ENCODE measurements at regions not wholly inside any gene's neighbourhood (a gene's known extent, or its start where the extent isn't known, plus 50 kb on each side); places are given as distances from the start of the nearest gene placed in this dataset.
"Not testable (repeated sequence)": the region's sequence is repeated elsewhere in the genome, so short reads cannot be mapped to it uniquely, and the experiment has no call there.

DNA sequence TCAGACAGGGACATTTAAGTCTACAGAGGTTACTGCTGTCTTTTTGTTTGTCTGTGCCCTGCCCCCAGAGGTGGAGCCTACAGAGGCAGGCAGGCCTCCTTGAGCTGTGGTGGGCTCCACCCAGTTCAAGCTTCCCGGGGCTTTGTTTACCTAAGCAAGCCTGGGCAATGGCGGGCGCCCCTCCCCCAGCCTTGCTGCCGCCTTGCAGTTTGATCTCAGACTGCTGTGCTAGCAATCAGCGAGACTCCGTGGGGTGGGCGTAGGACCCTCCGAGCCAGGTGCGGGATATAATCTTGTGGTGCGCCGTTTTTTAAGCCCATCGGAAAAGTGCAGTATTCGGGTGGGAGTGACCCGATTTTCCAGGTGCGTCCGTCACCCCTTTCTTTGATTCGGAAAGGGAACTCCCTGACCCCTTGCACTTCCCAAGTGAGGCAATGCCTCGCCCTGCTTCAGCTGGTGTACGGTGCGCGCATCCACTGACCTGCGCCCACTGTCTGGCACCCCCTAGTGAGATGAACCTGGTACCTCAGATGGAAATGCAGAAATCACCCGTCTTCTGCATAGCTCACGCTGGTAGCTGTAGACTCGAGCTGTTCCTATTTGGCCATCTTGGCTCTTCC lies 134.1 kb upstream of the KITLG start:
- not testable (repeated sequence) for DNase-seq (ENCODE audit: low read depth in 2 of 2)

DNA sequence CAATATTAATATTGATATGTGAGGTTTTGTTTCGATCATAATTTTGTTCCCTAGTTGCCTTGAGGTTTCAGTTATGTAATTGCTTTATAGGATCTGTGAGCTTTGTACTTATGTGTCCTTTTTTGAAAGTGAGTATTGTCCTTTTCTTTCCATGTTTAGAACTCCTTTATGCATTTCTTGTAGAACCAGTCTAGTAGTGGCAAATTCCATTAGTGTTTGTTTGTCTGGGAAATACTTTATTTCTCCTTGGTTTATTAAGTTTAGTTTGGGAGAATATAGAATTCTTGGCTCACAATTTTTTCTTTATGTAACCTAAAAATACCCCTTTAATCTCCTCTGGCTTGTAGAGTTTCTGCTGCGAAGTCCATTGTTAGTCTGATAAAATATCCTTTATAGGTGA lies 127.5 kb upstream of the KITLG start:
- DNase-seq (ENCODE audit: low read depth in 2 of 2) = no peak

DNA sequence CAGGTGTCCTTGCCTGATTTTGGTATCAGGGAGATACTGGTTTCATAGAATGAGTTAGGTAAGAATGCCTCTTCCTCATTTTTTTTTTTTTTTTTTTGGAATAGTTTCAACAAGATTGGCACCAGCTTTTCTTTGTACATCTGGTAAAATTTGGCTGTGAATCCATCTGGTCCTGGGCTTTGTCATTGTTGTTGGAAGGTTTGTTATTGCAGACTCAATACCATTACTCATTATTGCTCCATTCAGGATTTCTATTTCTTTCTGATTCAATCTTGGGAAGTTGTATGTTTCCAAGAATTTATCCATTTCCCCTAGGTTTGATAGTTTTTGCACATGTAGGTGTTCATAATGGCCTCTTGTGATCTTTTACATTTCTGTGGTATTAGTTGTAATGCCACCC lies 126.0 kb upstream of the KITLG start:
- DNase-seq (ENCODE audit: low read depth in 2 of 2) = no peak

DNA sequence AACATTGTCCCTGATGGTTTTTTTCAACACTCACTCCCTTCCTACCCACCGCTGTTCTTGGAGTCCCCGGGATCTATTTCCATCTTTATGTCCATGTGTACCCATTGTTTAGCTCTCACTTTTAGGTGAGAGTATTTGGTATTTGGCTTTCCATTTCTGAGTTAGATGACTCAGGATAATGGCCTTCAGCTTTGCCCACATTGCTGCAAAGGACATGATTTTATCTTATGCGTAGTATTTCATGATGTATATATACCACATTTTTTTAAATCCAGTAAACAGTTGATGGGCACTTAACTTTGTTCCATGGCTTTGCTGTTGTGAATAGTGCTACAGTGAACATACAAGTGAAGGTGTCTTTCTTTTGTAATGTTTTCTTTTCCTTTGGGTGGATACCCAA lies 123.5 kb upstream of the KITLG start:
- no peak for DNase-seq (ENCODE audit: low read depth in 2 of 2)

DNA sequence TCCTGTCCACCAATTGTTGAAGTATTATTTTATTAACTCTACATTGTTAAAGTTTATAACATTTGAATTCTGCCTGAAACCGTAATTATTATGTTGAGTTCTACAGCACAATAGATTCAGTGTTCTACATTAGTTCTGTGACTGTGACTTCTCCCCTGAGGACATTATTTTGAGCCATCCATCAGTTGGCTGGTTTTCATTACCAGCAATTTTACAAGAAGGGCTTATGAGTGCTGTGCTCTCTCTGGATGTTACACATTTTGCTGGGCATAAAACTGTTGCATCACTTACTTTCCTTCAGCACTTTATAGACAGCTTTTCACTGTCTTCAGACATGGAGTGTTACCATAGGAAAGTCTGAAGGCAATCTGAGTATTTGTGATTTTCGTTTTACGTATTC lies 118.2 kb upstream of the KITLG start:
- no peak for DNase-seq (ENCODE audit: low read depth in 2 of 2)

DNA sequence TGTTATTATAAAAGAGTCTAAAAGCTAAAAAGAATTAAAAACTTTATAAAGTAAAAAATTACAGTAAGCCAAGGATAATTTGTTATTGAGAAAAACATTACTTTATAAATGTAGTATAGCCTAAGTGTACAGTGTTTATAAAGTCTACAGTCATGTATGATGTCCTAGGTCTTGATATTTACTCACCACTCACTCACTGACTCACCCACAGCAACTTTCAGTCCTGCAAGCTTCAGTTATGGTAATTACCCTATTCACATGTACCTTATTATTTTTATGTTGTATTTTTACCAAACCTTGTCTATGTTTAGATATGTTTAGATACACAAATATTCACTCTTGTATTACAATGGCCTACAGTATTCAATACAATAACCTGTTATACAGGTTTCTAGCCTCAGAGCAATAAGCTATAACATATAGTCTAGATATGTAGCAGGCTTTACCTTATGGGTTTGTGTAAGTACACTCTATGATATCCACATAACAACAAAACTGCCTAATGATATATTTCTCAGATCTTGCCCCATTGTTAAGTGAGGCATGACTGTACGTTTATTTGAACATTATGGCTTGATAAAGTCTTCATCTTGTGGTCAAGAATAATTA lies 113.7 kb upstream of the KITLG start:
- no peak for DNase-seq (ENCODE audit: low read depth in 2 of 2)

DNA sequence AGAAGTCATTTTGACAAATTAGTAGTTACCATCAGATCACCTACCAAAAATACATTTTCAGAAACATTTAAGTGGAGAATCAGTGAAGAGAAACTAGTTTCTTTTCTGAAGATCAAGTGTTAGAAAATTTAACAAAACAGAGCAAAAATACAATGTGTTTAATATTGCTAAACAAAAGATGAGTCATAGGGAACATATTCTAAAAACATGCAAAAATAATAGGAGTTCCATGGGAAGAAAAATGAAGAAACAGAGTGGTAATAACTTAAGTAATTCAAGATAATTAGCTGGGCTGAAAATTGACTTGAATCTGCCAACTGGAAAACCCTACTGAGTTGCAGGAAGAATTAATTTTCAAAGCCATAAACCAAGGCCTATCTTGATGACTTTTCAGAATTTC lies 111.5 kb upstream of the KITLG start:
- no peak for DNase-seq (ENCODE audit: low read depth in 2 of 2)

DNA sequence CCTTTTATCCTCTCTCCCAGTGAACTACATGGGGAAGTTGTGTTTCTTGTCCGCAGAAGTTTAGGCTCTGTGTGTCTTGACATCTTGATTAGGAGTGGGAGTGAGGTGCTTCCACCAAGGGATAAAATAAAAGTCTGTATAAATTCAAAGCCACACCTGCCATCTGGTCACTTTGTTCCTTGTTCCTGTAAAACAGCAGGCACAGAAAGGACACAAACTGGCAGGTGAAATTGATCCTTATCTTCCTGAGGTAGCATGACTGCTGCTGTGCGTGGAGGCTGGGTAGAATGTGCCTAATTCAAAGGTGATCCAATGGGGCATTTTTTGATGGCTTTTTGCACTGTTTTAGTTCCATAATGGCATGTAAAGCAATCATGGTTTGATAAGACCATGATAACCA lies 104.3 kb upstream of the KITLG start:
- DNase-seq (ENCODE audit: low read depth in 2 of 2) = no peak

DNA sequence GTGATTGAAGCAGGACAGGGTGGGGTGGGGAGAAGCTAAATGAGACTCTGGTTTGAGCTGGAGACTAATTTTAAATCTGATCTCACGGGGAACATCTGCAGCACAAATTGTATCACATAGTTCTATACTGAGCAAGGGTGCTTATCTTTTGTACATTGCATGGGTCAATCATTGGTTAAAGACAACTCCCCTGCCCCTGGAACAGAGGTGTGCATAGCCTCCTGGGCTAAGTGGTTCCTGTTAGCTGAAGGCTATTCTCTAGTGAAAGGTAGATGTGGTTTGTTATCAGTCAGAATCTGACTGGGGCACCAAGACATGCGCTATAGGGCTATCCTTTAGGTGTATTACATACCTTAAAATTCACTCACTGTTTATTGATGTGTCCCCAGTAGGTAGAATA lies 103.9 kb upstream of the KITLG start:
- no peak for DNase-seq (ENCODE audit: low read depth in 2 of 2)

DNA sequence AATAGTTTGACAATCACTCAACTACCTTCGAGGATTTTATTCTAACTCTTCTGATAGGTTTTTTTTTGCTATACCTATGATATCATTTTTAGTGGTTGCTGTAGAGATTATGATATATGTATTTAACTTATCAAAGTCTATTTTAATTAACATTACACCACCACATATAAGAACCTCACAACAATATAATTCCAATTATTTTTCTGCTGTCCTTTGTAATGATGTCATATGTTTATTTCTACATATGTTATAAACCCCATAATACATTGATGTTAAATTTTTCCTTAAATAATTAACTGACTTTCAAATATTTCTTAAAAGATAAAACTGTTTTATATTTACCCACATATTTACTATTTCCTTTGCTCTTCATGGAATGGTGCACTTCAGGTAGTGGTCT lies 103.4 kb upstream of the KITLG start:
- no peak for DNase-seq (ENCODE audit: low read depth in 2 of 2)

DNA sequence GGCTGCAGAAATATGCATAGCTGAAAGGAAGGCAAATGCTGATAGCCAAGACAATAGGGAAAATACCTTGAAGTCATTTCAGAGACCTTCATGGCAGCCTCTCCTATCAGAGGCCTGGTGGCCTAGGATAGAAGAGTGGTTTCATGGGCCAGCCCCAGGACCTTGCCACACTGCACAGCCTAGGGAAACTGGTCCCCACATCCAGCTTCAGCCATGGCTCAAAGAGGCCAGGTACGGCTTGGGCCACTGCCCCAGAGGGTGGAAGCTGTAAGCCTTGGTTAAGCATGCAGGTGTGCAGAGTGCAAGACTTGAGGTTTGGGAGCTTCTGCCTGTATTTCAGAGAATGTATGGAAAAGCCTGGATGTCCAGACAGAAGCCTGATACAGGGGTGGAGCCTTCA lies 101.0 kb upstream of the KITLG start:
- DNase-seq (ENCODE audit: low read depth in 2 of 2) = no peak

DNA sequence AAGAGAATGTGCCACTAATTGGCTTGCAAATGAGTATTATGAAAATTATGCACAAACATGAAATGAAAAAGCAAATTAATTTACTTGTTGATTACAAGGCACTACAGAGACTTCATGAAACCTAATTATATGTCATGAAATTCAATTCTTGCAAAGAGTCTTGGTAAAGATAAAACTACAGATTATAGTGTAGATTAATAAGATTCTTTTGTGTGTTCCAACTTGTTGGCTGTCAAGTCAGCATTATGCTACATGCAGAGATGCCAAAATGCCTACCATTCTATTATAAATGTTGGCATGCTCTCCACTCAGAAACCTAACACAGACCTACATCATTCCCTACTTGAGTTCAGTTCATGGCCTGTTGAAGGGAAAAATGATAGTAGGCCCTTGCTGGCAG lies 97.2 kb upstream of the KITLG start:
- no peak for DNase-seq (ENCODE audit: low read depth in 2 of 2)

DNA sequence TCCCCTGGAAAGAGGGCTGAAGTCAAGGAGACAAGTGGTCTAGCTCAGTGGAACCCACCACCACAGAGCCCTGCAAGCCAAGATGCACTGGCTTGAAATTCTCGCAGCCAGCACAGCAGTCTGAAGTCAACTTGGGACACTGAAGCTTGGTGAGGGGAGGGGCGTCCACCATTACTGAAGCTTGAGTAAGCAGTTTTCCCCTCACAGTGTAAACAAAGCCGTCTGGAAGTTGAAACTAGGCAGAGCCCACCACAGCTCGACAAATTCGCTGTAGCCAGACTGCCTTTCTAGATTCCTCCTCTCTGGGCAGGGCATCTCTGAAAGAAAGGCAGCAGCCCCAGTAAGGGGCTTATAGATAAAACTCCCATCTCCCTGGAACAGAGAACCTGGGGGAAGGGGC lies 87.3 kb upstream of the KITLG start:
- not testable (repeated sequence) for DNase-seq (ENCODE audit: low read depth in 2 of 2)

DNA sequence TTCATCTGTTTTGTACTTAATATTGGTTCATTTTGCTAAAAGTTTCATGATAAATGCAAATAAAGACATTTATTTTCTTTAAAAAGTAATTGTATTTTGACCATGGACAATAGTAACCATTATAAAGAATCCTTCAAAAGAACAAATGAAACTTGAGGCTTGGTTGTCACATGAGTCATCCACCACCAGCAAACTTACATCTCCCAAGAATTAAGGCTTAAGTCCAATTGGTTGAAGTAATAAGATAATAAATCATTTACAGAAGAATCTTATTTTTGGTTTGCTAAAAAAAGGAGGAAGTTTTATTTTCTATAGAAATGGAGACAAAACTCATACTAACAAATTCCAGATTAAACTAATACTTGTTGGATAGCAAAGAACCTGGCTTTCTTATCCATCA lies 84.8 kb upstream of the KITLG start:
- DNase-seq (ENCODE audit: low read depth in 2 of 2) = no peak

DNA sequence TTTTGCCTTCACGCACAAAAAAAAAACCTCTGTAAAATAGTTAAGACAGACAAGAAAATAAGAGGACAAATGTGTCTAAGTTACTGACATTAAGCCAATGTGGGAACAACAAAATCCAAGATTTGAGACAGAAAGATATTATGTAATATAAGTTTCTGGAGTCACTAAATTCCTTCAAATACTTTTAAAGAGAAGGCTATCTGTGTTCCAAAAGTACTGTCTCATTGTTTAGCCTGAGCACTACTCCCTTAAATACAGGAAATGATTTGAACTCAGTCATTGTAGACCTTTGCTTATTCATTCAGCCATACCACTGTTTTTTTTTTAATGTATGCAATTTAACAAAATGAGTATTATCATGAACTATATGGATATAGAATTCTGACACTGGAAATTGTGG lies 82.7 kb upstream of the KITLG start:
- DNase-seq (ENCODE audit: low read depth in 2 of 2) = no peak

DNA sequence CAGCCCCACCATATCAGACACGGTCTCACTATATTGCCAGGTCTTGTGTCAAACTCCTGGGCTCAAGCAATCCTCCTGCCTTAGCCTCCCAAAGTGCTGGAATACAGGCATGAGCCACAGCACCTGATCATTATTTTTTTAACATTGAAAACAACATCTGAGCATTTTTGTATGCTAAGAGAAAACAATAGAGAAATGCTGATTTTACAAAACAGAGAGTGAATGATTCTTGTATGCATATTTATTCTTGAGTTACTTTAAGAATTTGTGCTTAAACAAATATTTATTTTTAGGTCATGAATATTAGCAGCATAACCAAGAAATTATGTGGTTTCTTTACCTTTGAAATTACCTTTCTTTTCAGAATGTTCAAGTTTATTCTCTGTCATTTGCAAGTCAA lies 81.8 kb upstream of the KITLG start:
- no peak for DNase-seq (ENCODE audit: low read depth in 2 of 2)

DNA sequence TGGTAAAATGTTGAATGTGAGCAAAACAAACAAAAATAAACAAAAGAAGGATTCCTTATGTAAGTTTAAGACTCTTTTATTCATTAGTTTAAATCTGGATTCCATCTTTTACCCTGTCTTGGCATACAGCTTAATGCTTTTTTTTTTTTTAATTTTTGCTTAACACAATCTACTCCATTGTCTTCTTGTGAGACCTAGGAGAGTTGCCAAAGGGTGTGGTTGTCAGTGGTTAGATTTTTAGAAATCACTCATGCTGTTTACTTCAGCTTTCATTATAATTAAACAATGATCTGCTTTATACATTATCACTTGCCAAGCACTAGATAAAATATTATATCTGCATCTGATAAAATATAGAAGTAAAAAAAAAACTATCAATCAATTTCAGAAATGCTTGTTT lies 77.7 kb upstream of the KITLG start:
- no peak for DNase-seq (ENCODE audit: low read depth in 2 of 2)

DNA sequence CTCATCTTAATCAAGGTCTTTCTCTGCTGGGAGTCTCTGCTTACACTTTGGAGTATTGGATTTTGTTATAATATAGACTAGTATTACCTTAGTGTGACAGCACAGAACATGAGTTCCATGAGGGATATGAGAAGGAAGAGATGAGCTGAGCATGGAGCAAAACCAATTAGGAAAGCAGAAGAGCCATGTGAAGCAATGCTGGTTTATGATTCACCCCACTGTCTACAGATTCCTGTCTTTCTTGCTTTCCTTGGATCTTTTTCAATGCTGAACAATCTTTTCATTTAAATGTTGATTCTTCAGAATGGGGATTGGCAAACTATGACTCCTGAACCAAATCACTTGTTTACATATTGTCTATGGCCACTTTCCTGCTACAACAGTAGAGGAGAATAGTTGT lies 70.4 kb upstream of the KITLG start:
- no peak for DNase-seq (ENCODE audit: low read depth in 2 of 2)

DNA sequence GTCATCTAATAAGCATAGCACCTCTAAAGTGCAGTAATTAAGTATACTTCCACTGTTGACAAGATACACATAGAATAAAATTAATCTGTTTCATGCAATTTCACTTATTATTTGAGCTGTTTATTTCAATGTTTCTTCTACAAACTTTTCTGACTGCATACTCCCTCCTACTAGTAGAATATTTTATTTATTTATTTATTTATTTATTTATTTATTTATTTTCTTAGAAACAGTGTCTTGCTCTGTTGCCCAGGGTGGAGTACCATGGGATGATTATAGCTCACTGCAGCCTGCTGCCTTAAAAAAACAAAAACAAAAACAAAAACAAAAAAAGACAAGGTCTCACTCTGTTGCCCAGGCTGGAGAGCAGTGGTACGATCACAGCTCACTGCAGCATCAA lies 68.4 kb upstream of the KITLG start:
- DNase-seq (ENCODE audit: low read depth in 2 of 2) = no peak

DNA sequence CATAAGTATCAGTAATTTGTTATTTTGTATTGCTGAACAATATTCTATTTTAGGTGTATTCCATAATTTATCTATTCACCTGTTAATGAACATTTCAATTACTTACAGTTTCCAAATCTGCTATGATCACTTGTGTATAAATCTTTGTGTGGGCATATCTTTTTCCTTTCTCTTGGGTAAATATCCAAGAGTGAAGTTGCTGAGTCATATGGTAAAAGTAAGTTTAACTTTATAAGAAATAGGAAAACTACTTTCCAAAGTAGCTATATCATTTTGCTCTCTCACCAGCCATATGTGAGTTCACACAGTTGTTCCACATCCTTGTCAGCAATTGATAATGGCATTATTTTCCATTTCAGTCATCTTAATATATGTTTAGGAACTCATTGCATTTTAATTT lies 66.6 kb upstream of the KITLG start:
- DNase-seq (ENCODE audit: low read depth in 2 of 2) = no peak

DNA sequence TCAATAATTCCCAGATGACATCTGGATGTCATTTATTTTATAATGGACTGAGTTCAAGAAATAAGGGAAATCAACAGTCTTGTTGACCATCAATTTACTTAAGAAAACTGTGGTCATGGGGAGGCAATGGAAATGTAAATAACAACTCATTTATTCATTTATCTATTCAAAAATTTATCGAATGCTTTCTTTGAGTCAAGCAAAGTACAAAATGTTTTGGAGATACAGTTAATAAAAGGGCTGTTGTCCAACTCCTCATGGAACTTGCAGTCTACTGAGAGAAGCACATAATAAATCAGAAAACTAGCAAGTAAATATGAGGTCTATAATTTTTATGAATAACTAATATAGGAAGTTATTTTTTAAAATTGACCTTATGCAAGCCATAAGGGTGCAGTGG lies 65.5 kb upstream of the KITLG start:
- DNase-seq (ENCODE audit: low read depth in 2 of 2) = no peak

DNA sequence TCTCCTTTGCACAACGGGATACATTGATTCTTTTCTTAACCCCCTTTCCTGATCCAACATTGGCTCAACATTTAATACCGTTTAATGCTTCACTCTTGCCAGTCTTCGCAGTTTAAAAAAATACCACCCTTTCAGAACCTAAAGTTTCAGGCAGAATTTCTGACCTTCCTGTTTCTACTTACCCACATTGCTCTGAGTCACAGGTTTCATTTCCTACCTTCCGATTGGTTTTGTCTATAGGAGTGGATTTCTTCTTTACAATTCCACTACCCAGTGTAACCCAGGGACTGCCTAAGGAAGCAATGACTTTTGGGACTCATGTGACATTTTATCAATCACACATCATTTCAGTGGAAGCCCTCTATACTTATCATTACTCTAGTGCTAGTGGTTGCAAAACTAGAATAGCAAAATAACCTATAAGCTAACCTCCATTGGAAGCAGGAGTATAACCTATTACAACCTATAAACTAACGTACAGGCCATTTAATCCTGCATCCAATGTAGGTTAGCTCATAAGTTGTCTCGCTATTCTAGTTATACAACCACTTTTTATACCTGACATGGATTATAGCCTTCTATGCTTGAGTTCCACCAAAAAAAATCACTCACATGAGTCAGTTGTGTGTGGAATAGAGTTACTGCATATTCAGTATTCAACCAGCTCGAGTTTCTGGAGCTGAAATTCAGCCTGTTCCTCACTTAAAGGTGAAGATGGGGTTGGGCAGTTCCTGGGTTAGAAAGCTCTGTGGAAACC lies 64.9 kb upstream of the KITLG start:
- no peak for DNase-seq (ENCODE audit: low read depth in 2 of 2)

DNA sequence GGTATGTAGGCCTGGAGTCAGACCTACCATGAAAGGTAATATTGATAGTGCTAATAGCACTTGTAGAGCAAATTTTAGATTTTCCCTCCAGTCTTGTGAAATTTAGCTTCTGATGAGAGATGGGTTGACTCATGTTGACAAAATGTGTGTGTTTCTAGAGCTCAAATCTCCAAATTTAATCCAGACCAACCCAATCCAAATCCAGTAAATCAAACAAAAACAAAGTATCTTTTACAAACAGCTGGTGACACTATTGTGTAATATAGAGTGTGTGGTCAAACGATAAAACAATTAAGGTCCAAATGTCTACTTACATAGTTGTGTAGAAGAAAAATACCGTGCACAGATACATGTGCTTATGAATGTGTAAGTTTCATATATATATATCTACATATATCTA lies 63.4 kb upstream of the KITLG start:
- DNase-seq (ENCODE audit: low read depth in 2 of 2) = no peak
